ENCODE measurements at regions not wholly inside any gene's neighbourhood (a gene's known extent, or its start where the extent isn't known, plus 50 kb on each side); places are given as distances from the start of the nearest gene placed in this dataset.
"Not testable (repeated sequence)": the region's sequence is repeated elsewhere in the genome, so short reads cannot be mapped to it uniquely, and the experiment has no call there.

DNA sequence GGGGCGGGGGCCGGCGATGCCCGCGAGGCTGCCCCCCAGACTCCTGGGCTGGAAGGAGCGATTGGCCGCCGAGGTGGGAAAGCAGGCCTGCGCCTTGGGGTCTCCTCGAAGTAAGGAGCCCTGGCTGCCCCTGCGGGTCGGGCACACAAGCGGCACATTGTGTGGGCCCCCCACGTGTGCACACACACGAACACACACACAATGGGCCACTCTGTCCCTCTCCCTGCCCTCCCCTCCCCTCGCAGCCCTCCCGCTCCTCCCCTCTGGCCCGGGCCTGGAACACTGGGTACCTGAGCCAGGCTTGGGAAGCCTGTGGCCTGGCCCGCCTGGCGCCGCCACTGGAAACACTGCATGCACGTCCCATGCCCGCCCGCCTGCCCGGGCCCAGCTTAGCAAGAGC lies 517.1 kb downstream of the TP53TG3F start:
- TF ChIP-seq ZFP3 (CRISPR knock-in tag; IDR thresholded peaks at IDR 0.05); POU6F1 (CRISPR knock-in tag; IDR thresholded peaks at IDR 0.05; ENCODE audit: borderline replicate concordance, low read depth); ZFP30 (CRISPR knock-in tag; IDR thresholded peaks at IDR 0.05): not testable (repeated sequence)
